ENCODE measurements at regions not wholly inside any gene's neighbourhood (a gene's known extent, or its start where the extent isn't known, plus 50 kb on each side); places are given as distances from the start of the nearest gene placed in this dataset.

DNA sequence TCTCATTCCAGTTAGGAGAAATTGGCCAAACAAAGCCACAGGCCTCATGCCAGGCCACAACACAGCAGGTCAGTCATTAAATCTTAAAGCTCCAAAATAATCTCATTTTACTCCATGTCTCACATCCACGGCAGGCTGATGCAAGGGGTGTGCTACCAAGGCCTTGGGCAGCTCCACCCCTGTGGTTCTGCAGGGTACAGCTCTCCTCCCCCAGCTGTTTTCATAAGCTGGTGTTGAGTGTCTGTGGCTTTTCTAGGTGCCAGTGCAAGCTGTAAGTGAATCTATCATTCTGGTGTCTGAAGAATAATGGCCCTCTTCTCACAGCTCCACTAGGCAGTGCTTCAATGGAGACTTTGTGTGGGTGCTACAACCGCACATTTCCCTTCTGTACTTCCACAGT lies 949.2 kb downstream of the TECRL start:
- DNase-seq: no peak

GRCh38 chr4:63459329-63459728 lies 949.9 kb downstream of the TECRL start:
- no peak for DNase-seq

DNA sequence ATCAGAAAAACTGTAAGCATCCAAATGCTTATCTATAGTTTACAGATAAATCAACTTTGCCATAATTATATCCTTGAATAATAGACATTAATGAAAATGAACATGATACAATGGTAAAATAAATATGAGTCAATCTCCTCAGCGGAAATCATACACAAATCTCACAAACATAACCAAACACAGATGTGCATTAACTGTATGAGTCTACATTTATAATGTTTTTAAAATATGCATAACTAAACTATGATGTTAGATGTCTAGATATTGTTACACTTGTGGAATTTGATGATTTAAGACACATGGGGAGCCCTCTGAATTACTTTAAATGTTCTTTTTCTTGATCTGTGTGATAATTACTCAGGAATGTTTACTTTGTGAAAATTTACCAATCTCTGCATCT lies 951.2 kb downstream of the TECRL start:
- DNase-seq: no peak

DNA sequence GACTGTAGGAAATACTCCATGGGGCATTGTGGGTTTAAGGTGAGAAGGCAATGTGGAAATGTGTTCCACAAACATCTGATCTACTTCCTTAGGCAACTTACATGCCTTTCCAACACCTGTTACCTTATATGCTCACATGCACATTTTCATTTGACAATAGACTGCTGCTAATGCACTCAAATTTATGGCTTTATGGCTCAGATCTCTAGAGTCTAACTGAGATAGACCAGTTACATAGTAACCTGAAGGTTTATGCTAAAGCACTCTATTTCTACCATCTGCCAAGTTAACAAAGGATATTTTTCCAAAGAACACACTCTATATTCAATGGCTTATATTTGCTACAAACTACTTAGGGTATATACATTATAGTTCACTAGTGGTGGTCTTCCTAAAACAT lies 969.0 kb downstream of the TECRL start:
- DNase-seq: no peak

- no peak for DNase-seq
Measured at GRCh38 chr4:63430105-63430504, 979.1 kb downstream of the TECRL start.

DNA sequence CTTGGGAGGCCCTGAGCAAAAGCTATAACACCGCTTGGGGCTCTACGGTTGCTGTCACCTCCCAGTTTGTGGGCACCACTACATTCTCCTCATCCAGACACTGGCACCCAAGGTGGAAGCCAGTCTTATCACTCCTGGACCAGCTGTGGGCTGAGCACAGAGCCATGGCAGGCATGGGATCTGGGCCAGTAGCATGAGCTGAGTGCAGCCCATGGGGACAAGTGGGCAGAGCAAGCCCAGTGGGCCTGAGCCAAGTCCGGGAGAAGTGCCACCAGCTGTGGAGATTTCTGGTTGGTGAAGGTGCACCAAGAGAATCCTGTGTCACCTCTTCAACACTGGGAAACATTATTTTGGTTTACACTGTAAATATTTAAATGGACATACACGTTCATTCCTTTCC lies 1013.0 kb downstream of the TECRL start:
- DNase-seq: no peak

DNA sequence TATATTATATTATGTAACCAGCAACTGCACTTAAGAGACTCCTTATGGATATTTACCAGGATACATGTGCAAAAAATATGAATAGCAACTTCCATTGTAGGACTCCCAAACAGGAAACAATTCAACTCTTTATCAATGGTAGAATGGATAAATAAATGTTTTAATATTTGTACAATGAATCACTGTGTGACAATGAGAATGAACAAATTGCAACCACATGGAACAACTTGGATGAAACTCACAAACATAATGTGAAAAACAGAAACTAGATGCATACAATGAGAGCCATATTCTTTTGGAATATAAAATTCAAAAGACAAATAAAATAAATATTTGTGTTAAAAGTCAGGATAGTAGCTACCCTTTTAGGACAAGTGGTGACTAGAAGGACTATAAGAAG lies 1015.7 kb downstream of the TECRL start:
- no peak for DNase-seq

GRCh38 chr4:63379750-63380522 lies 1029.3 kb downstream of the TECRL start:
- peak; percentile 1 for DNase-seq

DNA sequence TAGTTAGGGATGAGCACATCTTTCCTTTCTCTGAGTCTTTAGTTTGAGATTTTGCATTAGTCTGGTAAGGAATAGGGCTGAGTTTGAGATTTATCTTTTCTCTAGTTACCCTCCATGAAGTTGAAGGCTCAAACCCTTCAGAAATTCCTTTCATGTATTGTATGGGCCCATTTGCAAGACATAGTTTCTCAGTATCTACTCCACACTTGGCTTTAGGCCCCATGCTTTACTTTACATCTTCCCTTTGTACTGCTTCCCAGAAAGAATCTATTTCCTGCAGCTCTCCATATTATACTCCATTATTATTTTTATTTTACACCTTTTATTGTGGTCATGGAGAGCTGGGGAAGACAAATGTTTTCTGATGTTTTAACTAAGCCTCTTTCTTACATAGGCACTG lies 1038.2 kb downstream of the TECRL start:
- no peak for DNase-seq

DNA sequence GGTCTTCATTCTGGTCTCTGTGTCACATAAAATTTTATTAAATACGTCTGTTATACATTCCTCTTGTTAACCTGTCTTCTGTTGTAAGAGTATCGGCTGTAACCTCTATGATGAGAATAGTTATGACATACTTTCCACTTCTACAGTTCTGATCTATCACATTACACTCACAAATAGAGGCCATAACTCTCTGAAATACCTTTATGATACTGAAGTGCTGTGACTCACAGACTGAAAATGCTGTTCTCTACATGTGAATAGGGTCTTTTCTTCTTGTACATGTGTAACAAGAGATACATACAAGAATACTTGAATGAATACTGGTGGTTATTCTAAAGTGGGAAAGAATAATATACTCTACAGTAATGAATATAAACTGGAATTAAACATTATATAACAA lies 1047.6 kb downstream of the TECRL start:
- no peak for DNase-seq

DNA sequence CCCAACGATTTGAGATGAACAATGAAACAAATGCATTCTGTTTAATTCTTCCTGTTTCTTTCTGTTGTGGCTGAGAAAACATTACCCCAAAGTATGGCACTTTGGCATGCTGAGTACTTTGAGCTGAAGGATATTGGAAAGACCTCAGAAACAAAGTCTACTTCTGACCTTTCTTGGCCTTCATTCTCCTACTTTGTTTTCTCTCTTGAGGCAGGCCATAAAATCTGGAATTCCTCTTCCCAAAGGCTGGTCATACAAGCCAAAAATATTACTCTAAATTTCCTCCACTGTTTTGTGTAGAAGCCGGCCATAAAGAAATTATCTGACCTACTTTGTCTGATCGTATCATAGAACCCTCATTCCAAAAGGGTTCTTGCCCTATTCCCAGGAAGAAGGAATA lies 1048.2 kb downstream of the TECRL start:
- DNase-seq: no peak

- no peak for DNase-seq
Measured at GRCh38 chr4:63349674-63350025, 1059.6 kb downstream of the TECRL start.

DNA sequence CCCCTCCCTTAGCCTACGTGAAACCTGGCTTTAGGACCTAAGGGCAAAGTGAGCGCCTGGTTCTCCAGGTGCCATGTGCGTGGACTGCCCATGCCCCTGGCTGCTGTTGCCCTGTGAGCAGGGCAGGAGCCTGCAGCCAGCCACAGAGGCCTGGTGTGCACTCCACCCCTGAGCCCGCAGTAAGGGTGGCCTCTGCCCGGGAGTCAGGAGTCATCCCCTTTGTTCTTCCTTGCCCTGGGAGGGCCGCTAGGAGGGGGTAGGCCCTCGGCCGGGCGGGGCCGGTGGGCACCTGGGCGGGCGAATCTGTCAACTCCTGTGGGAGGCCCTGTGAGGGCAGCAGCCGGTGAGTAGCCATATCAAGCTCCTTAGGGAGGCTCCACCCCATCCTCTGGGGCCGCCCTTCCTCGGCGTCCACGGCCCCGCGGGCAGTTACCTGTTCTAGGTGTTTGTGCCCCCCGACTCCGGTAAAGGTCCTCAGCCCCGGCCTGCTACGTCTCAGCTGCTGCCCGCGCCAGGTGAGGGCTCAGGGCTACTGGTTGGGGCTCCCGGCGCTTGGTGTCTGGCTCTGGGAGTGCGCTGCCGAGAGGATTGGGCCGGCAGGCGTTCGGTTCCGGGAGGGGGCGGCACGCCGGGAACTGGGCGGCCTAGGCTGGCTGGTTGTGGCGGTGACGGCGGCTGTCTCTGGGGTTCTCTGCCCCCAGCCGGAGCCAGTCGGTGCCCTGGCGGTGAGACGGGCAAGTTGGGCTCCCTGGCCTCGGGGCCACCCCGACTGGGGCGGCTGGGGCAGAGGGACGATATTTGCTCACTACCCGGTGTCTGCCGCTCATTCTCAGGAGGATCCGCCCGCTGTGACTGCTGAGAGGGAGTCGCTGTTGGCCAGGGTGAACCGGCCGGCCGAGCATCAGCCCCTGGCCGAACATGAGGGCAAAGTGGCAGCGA lies 1060.2 kb downstream of the TECRL start:
- no peak for DNase-seq

- DNase-seq: no peak
Measured at GRCh38 chr4:63325140-63325539, 1084.1 kb downstream of the TECRL start.

DNA sequence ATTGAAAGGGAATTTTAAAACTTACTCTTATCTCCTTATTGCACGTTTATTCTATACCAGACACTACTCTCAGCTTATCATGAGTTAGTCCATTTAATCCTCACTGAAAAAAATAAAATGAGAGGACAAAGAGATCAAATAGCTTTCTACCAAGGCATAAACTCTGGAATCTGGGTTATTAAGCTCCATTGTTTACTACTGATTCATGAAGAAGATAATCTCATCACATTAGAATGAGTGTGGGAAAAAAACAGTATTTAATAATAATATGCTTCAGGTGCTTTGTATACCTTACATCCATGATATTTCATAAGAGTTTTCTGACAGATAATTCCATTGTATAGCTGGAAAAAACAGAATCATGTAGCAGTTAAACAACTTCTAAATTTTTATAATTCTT lies 1092.6 kb downstream of the TECRL start:
- no peak for DNase-seq

DNA sequence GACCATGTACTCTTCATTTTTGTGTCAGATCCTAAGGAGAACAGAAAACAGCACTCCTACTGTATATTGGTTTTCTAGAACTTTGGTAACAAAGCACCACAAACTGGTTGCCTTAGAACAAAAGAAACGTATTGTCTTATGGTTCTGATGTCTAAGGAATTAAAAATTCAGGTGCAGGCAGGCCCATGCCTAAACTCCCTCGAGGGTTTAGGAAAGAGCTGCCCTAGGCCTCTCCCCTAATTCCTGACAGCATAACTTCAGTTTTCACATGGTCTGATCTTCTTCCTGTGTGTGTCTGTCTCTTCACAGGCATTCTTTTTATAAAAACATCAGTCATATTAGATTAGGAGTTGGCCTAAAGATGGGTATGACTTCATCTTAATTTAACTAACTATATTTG lies 1093.6 kb downstream of the TECRL start:
- no peak for DNase-seq

- DNase-seq: no peak
Measured at GRCh38 chr4:63308697-63309096, 1100.6 kb downstream of the TECRL start.

GRCh38 chr4:63302792-63303191 lies 1106.5 kb downstream of the TECRL start:
- no peak for DNase-seq

GRCh38 chr4:63302078-63302477 lies 1107.2 kb downstream of the TECRL start:
- no peak for DNase-seq

- DNase-seq: no peak
Measured at GRCh38 chr4:63296773-63297172, 1112.5 kb downstream of the TECRL start.

DNA sequence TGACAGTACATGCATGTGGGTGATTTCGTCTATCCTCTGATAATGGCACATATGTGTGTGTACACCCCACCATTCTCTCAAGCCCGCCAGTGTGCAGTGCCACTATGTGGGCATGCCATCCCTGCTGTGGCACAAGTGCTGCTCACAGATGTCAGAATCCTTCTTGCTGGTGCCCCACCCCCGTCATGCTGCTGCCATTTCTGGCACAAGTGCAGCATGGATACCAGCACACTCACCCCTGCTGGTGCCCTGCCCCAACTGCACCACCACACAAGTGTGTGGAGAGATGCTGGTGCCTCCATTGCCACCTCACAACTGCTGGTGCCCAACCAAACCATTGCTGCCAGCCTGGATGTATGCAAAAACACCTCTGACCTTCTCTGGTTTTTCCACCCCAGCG lies 1133.8 kb downstream of the TECRL start:
- no peak for DNase-seq

- DNase-seq: no peak
Measured at GRCh38 chr4:63269156-63269555, 1140.1 kb downstream of the TECRL start.

DNA sequence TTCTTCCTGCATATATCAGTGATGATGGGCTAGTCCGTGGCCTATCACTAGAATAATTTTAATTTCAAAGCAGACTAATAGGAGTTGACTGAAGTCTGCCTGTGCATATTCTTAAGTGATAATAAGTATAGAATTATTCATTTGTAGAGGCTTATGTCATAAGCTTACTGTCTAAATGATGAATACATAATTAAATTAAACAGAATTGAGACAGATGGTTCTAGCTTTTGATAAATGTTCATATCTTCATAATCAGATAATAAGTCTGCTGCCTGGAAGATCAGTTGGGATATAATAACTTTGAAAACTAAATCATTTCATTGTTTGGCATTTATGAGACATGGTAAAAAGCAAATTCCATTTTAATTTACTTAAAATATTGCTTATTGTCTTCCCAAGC lies 1175.6 kb downstream of the TECRL start:
- no peak for DNase-seq

- no peak for DNase-seq
Measured at GRCh38 chr4:63232058-63232457, 1177.2 kb downstream of the TECRL start.
